Thyroid gland (tissue), 4 donors: ENCODE measurements at regions not wholly inside any gene's neighbourhood (a gene's known extent, or its start where the extent isn't known, plus 50 kb on each side); places are given as distances from the start of the nearest gene placed in this dataset.

Experiments used
- DNase-seq, 2 donors: peaks; one replicate each; pipeline ENCODE4 v3.0.0-alpha.2; 2019
- H3K27ac ChIP-seq, 3 donors: fragments of 200-600 bp; sonication (generic); 1 replicate in 2 of 3; 2 replicates in 1 of 3; pipeline ENCODE4 v1.5.1; 2016 to 2019; ENCODE audit warnings: mild to moderate bottlenecking in 1 of 3, moderate library complexity in 1 of 3
- H3K27me3 ChIP-seq: fragments of 200-600 bp; sonication (generic); one replicate; pipeline ENCODE4 v1.5.1; 2019
- H3K36me3 ChIP-seq, 2 donors: fragments of 200-600 bp; sonication (generic); one replicate each; pipeline ENCODE4 v1.5.1; 2016 to 2019
- H3K4me1 ChIP-seq, 2 donors: fragments of 200-600 bp; sonication (generic); one replicate each; pipeline ENCODE4 v1.5.1; 2017 to 2019
- H3K4me3 ChIP-seq, 3 donors: fragments of 200-600 bp; sonication (generic); replicated peaks in 1 of 3; 1 replicate in 2 of 3; 2 replicates in 1 of 3; pipeline ENCODE4 v1.5.1; 2016; ENCODE audit warnings: mild to moderate bottlenecking in 1 of 3
- H3K9me3 ChIP-seq: fragments of 200-600 bp; sonication (generic); one replicate; pipeline ENCODE4 v1.5.1; 2017
- CTCF ChIP-seq, 6 experiments: fragments of 200-600 bp in 3 of 6; fragments of 450-650 bp in 3 of 6; sonication (generic) in 3 of 6; IDR thresholded peaks; one replicate each; pipeline ENCODE4 v1.5.1; 2016 to 2019; ENCODE audit warnings: antibody characterized with exemption in 6 of 6, mild to moderate bottlenecking in 2 of 6, inconsistent platforms in 1 of 6, moderate library complexity in 1 of 6
- POLR2A ChIP-seq, 2 donors: fragments of 450-650 bp; IDR thresholded peaks; one replicate each; pipeline ENCODE4 v1.6.1; 2017; ENCODE audit warnings: antibody characterized with exemption in 2 of 2, mild to moderate bottlenecking in 2 of 2, moderate library complexity in 1 of 2
- WGBS, 2 donors: methylation state at CpG; one replicate each; pipeline ENCODE4 v1.1.5; 2017; 5-methylcytosine and 5-hydroxymethylcytosine counted together
- intact Hi-C: fragments of 100-400 bp; cut with DNase I; formaldehyde crosslinking; loops from one replicate; pipeline ENCODE4 v1.15.1; 2023

- Histone ChIP-seq H3K27ac (no peak overlapping the region), H3K4me3 (no peak overlapping the region), H3K27me3 (no peaks in the 10 kb centered on the region), H3K36me3 (no peaks in the 10 kb centered on the region), H3K9me3 (no peaks in the 10 kb centered on the region), H3K4me1 (no peaks in the 10 kb centered on the region)
- 95 to 97% methylated on average over 3 of the region's 3 CpGs for WGBS, 2 donors
- TF ChIP-seq CTCF (IDR thresholded peaks at IDR 0.05): no peak
- TF ChIP-seq POLR2A (IDR thresholded peaks at IDR 0.05): no peak
- no peak for DNase-seq
- intact Hi-C loops: no loop called here
Observed at GRCh38 chr3:139217633-139218032, 126.2 kb upstream of the MRPS22 start.

- WGBS, 2 donors: 98 to 100% methylated on average over 2 of the region's 2 CpGs
Observed at GRCh38 chr3:139218046-139218445, 125.8 kb upstream of the MRPS22 start.

GRCh38 chr3:139219463-139219862 lies 124.4 kb upstream of the MRPS22 start:
- intact Hi-C loops: no loop called here
- H3K9me3 ChIP-seq: no peaks in the 10 kb centered on the region
- no peak overlapping the region for H3K4me3 ChIP-seq
- no peaks in the 10 kb centered on the region for H3K27me3 ChIP-seq
- no peak overlapping the region for H3K27ac ChIP-seq
- WGBS, 2 donors: 97 to 99% methylated on average over 4 of the region's 4 CpGs
- TF ChIP-seq POLR2A (IDR thresholded peaks at IDR 0.05) (no peak), CTCF (IDR thresholded peaks at IDR 0.05) (no peak)
- H3K36me3 ChIP-seq: no peaks in the 10 kb centered on the region
- no peaks in the 10 kb centered on the region for H3K4me1 ChIP-seq
- no peak for DNase-seq

More at GRCh38 chr3:139218046-139218445, 125.8 kb upstream of the MRPS22 start:
- no peak overlapping the region for H3K27ac ChIP-seq
- no peak overlapping the region for H3K4me3 ChIP-seq
- TF ChIP-seq CTCF (IDR thresholded peaks at IDR 0.05) (no peak), POLR2A (IDR thresholded peaks at IDR 0.05) (no peak)
- H3K4me1 ChIP-seq: no peaks in the 10 kb centered on the region
- no peak for DNase-seq
- H3K36me3 ChIP-seq: no peaks in the 10 kb centered on the region
- no peaks in the 10 kb centered on the region for H3K27me3 ChIP-seq
- H3K9me3 ChIP-seq: no peaks in the 10 kb centered on the region
- intact Hi-C loops: no loop called here

- TF ChIP-seq CTCF (IDR thresholded peaks at IDR 0.05) (no peak), POLR2A (IDR thresholded peaks at IDR 0.05) (no peak)
- H3K9me3 ChIP-seq: no peaks in the 10 kb centered on the region
- no peaks in the 10 kb centered on the region for H3K27me3 ChIP-seq
- no peak overlapping the region for H3K4me3 ChIP-seq
- no peaks in the 10 kb centered on the region for H3K36me3 ChIP-seq
- WGBS, 2 donors: 78 to 82% methylated on average over 8 of the region's 8 CpGs
- no peak for DNase-seq
- H3K27ac ChIP-seq: no peak overlapping the region
- intact Hi-C loops: no loop called here
- peaks cover 2 to 3% of the 10 kb centered on the region in 2 donors for H3K4me1 ChIP-seq
Observed at GRCh38 chr3:139222100-139222657, 121.6 kb upstream of the MRPS22 start.

GRCh38 chr3:139225548-139225947 lies 118.3 kb upstream of the MRPS22 start:
- whole genome bisulfite sequencing, 2 donors: 67 to 88% methylated on average over 4 of the region's 4 CpGs
- Histone ChIP-seq H3K27ac (no peak overlapping the region), H3K9me3 (no peaks in the 10 kb centered on the region), H3K36me3 (no peaks in the 10 kb centered on the region), H3K4me1 (peaks cover 3 to 6% of the 10 kb centered on the region in 2 donors), H3K27me3 (no peaks in the 10 kb centered on the region), H3K4me3 (no peak overlapping the region)
- no peak for DNase-seq
- intact Hi-C loops: no loop called here
- TF ChIP-seq CTCF (IDR thresholded peaks at IDR 0.05) (no peak), POLR2A (IDR thresholded peaks at IDR 0.05) (no peak)
